ENCODE measurements at regions not wholly inside any gene's neighbourhood (a gene's known extent, or its start where the extent isn't known, plus 50 kb on each side); places are given as distances from the start of the nearest gene placed in this dataset.

DNA sequence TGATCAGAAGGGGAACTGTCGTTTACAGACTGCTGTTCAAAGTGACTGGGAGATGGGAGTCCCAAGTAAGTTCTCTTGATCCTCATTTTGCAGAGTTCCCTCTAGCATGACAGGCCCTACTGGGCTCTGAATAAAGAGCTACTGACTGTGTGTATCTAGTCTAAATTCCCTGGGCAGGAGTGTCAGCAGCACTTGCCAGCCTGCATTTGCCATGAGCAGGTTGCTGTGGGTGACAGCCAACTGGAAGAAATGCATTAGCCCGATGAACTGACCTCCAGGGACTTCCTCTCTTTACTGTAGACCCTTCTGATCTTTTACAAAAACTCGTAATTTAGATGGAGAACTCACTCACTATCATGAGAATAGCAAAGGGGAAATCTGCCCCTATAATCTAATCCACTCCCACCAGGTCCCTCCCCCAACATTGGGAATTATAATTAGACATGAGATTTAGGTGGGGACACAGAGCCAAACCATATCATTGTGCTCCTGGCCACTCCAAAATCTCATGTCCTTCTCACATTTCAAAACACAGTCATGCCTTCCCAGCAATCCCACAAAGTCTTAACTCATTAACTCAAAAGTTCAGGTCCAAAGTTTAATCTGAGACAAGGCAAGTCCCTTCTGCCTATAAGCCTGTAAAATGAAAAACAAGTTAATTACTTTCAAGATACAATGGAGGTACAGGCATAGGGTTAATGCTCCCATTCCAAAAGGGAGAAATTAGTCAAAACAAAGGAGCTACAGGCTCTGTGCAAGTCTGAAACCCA, 78.9 kb upstream of the CXCL14 start:
- no peak for DNase-seq

DNA sequence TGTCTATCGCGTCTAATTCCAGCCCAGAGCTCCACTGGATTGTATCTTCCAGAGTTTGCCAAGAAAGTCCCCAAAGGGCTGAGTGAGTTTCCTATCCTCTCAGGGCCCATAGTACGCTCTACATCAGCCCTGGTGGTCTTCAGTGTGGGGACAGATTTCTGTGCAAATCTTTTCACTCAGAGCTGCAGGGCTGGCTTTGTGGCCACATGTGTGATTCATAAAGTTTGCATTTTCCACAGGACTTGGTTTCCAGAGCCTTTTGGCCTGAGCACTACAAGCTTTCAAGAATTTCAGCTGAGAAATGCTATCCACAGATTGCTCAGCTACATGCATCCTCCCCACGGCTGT, 76.7 kb upstream of the CXCL14 start:
- no peak for DNase-seq

DNA sequence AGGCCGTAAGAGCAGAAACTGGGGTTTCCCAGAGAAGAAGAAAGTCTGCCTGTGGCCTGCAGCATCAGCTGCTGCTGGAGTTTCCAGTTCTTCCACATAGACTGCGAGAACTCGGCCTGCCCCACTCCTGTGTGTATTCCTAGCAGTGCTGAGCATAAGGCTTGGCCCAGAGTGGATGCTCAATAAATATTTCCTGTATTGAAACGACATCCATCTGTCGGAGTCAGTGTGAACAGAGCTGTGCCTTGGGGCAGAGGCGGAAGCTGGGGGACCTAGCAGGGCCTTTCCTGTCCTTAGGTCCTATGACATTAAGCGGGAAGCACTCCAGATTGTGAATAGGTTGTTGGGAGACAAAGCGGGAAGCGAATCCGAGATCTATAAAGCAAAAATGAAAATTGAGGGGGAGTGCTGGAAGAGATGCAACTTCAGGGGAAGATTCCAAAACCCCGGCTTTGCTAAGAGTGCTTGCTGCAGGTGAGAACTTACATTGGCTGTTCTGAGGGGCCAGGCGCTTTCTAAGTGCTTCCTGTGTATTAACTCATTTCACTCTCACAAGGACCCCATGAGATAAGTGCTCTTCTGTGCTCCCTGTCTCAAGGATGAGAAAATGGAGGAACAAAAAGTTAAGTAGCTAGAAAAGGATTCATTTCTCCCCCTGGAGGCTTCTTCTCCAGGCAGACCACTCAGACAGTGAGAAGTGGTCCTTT, 76.1 kb upstream of the CXCL14 start:
- DNase-seq, result no peak

DNA sequence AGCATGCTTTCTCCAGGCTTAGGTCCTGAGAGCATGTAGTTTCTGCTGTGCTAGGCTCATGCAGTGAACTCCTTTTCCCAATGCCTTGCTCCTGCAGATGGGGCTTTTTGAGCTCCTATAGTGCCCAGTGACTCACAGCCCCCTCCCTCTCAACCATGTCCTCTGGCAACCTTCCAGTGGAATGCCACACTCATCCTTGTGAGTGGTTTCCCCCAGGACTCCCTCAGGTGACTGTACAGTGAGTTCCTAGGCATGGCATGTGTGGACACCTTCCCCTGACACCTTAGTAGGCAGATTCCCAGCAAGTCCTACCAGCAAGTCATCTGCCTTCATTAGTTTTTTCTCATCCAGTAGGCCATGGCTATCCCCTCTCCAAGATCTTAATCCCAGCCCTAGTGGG, 72.4 kb upstream of the CXCL14 start:
- DNase-seq, result no peak

DNA sequence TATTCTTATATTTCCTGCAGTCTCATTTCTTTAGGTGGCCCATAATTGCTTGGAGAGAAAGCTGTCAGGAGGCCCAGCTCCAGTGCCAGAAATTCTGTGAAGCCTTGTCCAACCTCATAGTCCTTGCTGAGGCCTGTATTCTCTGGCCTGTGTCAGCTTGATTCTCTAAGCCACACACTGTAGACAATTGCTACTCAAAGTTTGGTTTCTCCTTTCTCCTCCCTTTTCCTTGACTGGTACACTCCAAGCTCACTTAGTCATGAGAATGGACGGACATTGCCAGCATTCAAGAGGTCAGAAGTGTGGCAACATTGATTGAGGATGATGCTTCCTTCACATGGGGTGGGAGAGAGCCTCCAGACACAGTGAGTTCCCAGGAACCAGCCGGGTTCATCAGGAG, 71.3 kb upstream of the CXCL14 start:
- DNase-seq, result no peak

DNA sequence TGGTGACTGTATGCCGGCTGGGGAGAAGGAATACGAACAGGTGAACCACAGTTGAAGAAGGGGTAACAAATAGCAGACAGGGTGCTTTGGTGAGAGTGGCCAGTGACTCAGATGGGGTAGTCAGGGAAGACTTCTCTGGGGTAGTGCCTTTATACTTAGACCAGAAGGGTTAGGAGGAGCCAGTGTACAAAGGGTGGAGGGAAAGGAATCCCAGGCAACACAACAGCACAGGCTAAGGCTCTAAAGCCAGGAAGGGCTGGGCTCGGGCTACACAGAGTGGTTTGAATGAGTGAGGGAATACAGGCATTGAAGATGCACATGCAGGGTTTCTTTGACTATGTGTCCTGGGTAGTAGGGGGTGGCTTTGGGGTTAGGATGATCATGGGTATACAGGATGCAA, 70.6 kb upstream of the CXCL14 start:
- DNase-seq, result no peak

DNA sequence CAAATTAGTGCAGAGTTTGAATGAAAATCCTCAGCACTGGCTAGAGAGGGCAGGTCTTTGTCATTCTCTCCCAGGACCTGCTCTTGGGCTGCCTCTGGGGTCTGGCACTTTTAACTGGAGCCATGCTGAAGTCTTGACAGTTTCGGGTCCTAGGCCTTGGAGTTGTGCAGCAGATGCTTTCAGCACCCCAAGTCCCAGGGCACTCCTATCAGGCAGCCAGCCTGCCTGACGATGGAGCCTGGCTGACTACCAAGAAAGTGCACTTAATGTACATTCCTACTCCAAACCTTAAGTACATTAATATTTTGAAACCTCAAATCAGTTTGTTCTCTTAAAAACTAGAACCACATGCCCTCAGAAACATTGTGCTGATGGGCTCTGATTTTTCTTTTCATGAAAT, 69.3 kb upstream of the CXCL14 start:
- DNase-seq, result no peak

DNA sequence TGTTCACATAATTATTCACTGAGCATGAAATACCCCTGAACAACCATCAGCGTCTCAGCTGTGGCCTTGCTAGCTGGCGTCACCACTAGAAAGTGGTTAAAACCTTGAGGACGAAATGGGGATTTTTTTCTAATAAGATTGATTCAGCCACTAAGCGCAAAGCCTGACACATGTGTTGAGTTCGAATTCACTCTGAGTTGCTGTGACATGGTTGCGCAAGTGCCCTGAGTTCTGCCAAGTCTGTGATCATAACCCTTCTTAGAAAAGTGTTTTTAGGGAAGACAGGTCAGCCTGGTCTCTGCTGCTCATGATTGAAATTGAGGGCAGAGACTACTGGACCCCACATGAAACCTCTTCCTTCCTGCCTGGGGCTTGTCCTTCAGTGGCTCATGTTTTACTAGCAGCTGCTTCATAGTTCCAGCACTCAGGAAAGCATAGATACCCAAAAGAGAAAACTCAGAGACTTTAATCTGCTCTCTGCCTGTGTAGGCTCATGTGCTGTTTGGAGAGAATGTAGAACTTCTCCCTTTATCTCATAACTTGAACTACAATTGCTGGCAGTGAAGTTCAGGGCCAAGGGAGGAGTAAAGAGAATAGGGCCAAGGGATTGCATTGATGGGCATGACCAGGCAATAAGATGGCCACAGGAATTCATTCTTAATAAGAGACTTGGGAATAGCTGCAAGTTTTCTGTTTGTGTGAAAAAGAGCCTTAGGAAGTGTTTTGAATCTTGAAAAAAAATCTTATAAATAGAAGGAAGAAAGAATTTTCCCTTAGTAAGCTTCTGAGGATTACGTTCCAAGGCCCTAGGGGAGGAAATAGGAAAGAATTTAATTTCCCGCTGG, 66.8 kb upstream of the CXCL14 start:
- DNase-seq, result no peak

DNA sequence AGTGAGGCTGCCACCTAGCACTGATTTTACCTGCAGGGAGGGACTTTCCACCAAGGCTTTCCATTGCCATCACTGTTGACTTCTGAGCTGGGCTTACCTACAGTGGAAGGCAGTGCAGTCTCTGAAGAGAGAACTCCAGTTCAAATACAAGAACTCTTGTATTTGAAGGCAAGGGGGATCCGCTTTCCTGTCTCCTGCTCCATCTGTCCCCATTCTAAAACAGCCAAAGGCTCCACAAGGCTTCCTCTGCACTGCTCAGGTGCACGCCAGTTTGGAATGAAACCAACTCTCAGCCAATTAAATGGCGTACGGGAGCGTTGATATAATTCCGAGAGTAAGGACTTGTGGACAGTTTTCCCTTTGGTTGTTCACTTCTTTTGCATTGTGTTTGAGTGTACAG, 66.0 kb upstream of the CXCL14 start:
- no peak for DNase-seq

DNA sequence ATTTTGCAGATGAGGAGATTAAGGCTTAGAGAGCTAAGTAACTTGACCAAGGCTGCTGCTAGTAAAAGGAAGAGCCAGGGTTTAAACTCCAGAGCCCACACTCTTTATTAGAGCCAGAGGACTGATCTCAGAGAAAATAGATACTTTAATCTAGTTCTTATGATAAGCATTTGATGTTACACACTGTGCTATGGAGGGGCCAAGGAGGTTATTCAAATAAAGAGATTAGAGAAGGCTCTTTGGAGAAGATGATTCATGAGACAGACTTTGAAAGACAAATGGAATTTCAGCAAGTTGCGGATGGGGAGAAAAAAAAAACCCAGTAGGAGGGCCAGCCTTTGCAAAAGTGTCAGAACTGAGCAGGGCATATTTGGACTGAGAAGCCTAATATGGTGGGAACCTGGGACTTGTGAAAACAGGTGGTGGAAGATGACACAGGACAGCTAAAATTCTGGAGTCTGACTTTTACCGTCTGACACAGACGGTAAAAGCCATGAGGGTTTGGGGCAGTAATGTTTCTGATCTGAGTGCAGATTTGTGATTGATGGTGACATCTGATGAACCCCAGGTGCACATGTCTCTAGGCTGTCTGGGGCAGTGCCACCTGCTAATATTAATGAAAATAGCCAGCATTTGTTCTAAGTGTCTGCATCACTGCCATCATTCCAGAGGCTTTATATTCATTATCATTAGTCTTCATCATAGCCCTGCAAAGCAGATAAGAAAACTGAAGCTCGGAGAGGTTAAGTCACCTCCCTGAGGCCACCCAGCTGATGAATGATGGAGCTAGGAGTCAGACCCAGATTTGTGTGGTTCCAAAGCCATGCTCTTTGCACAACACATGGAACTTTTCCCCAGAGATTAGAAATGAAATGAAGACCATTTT, 65.3 kb upstream of the CXCL14 start:
- no peak for DNase-seq

DNA sequence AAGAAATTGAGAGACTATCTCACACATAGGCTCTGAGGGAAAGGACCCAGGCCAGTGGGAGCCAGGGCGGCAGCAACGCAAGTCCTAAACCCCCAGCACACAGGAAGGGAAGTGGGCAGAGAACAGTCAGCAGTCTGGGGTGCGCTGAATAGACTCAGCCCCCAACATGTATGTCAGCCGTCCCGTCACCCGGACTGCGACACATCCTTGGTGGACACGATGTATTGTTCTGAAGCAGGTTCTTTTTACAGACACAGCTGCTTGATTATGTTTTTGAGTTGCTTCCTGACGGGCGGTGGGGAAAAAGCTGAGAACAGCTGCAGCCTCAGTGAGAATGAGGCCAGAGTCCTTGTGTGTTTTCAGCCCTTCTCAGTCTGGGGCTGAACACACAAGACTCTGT, 64.1 kb upstream of the CXCL14 start:
- no peak for DNase-seq

DNA sequence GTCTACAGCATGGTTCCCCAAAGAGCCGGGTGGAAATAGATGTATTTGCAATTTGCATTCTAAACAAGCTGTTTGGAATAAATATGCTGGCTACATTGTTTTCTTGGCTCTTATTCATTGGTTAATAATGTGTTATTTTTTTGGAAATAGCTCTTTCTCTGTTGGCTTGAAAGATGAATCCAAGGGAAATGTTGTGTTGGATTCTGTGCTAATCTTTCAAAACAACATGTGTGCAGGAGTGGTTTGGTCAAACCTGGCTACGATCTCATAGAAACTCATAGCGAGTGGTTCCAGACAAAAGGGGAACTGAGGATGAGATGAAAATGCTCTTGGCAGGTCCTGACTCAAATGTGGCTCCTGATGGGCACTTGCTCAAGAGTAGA, 63.7 kb upstream of the CXCL14 start:
- DNase-seq, result no peak

DNA sequence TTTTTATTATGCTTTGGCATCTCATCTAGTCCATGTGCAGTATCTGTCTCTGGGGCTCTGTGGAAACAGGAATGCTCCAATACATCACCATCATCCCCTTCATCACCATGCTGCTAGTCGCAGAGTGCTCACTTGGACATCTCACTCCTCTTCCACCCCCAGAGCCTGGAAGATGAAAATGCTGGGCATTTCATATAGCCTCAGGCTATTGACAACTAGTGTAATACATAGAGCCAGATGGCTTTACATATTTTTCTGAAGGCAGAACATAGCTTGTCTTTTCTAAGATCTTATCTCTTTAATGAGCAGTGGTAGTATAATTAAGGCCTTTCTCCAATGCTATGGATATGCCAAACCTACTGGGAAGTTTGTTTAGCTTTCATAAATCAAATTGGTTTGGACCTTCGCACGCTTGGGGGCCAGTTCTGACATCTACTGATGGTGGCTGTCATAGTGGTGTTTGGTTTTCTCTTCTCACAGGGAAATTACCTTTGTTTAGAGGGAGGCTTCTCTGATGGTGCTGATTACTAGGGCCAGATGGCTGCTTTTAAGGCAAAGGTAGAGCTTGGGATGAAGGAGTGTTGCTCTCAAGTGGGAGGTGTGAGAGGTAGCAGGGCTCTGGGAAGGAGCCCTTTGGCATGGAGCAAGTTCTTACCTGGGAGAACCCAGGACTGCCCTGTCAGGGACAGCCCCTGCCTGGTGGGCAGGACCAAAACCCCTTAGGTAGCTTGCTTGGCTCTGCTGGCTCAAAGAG, 63.1 kb upstream of the CXCL14 start:
- DNase-seq, result no peak

DNA sequence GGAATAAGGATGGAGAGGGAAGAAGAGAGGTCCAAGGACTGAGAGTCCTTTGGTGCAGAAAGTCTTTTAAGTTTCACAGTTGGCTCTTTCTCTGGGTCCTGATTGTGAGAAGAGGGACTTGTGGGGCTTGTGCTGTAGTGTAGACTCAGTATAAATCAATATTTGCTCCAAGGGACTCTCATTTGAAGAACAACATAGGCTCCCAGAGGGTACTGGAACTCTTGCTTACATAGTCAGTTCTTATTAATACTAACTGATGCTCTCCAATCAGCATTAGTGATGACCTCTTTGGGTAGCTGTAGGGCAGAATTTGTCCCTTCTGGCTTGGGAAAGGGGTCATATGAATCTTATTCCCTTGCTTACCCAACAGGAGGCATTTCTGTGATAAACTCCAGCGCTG, 62.5 kb upstream of the CXCL14 start:
- no peak for DNase-seq

DNA sequence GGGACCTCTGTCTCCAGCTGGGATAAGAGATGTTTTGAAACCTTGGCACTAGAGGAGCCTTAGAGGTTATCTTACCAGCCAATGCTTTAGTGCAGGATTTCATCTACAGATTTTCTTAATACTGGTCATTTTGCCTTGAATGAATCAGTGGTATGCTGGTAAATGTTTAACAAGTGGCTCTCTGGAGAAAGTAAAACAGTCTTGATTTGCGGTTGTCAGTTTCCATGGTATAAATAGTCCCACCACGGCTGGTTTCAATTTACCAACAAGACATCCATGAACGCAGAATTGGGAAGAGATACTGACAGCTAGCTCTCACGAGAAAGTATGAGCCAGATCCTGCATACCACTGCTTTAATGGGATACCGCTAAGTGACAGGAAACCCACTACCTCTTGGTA, 56.7 kb upstream of the CXCL14 start:
- DNase-seq, result no peak

DNA sequence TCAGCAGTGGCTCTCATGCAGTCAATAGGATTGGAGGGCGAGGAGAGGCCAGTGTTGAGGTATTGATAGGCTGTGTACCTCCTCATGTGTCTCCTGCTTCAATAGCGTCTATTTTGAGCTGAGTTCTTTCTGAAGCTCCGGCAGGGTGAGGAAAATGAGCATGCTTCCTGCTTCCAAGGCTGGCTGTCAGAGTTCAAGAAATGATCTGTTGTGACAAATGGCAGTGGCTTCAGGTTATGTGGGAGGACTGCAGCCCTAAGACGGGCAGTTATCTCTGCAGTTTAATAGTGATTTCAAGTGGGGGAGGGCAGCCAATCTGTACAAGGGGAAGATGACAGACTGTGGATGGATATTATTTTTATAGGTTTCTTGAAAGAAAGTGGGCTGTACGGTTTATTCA, 54.0 kb upstream of the CXCL14 start:
- no peak for DNase-seq

DNA sequence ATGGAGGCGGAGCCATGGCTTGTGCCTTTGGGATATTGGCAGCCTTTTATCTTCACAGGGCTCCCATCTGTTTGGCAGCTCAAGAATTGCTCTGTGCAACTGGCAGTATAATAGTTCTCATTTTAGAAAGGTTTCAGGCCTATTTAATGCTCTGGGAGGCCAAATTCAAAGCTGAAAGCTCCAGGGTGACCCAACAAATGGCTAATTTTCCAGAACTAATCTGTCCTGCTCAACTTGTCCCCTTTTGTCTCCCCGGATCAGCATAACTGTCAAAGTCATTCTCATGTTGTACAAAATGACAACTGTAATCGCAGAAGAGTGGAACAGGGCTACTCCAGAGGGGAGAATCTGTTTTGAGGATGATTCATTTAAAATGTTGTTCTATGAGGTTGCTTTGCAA, 52.6 kb upstream of the CXCL14 start:
- no peak for DNase-seq

DNA sequence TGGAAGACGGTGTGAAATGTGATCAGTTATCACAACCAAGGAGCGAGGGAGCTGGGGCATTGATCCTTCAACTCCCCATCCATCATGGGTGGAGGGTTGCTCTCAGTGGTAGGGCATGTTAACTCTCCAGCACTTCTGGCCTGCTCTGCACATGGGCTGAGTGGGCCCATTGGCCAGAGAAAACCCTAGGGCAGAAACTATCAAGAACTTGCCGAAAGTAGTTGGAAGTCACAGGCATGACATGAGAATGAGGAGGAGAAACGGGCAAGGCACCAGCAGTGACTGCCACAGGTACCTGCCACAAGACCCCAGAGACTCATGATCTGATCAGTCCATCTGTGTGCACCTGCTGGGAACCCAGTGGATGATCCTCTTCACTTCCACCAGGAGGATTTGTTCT, 50.9 kb upstream of the CXCL14 start:
- DNase-seq, result no peak

DNA sequence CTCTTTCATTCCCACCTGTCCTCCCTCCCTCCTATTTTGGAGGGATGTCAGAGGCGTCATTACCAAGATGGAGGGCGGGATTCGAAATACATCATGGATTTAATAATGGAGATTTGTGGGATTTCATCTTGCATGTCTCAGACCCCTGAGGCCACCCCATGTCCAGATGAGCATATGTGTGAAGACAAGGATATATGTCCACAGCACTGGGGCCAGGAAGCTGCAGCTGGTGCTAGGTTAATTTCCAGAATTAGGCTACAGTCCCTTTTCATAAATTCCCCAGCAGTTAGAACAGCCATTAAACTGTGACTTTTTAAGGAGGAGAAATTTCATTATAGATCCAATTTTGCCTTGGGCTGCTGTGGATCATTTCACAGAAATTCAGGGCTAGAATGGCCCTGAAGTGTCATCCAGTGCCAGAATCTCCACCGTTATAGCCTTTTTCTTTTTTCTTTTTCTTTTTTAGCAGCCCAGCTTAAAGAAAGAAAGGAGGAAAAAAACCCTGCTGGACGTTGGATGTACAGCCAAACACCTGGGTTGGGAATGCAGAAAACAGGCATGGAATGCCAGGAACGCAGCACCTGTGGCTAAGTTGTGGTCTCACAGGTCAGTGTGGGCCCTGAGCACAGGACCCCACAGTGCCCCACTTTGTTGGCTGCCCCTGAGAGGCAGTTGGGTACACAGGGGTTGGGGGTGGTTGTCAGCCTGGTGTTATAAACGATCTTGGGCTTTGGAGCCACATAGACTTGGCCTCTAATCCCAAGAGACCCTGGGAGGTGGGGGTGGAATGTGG, 50.2 kb upstream of the CXCL14 start:
- DNase-seq, result no peak
